CD4-positive, alpha-beta T cell (primary cell): ENCODE measurements at regions not wholly inside any gene's neighbourhood (a gene's known extent, or its start where the extent isn't known, plus 50 kb on each side); places are given as distances from the start of the nearest gene placed in this dataset.

Experiments used
- ATAC-seq: fragments of 200-7000 bp; cut with Tn5 transposase; one replicate; pipeline ENCODE4 v1.10.0; 2022; ENCODE audit warnings: mild to moderate bottlenecking; ENCODE audit not compliant: poor library complexity
- CTCF ChIA-PET: fragments of 350-600 bp; sonication (Branson Sonifier 250); formaldehyde crosslinking; loops from one replicate; lab custom pipeline; 2021; ENCODE audit warnings: antibody characterized with exemption, inconsistent platforms; lab: Charles Lee
- POLR2A ChIA-PET: fragments of 350-600 bp; sonication (Branson Sonifier 250); formaldehyde crosslinking; loops from one replicate; lab custom pipeline; 2021; ENCODE audit warnings: antibody characterized with exemption, inconsistent platforms; lab: Charles Lee
- DNase-seq, 14 experiments: peaks; one replicate each; pipeline ENCODE4 v3.0.0-alpha.2; 2013 to 2020; ENCODE audit warnings: mixed read lengths in 2 of 14
- H3K27ac ChIP-seq, 2 donors: one replicate each; pipeline versions ENCODE4 v1.5.1 to v1.7.0; 2013; ENCODE audit warnings: low read length in 2 of 2, low read depth in 1 of 2, mild to moderate bottlenecking in 1 of 2
- H3K27me3 ChIP-seq, 2 experiments: 1 replicate in 1 of 2; 2 replicates in 1 of 2; pipeline versions ENCODE4 v1.6.1 to v1.7.0; 2013; ENCODE audit warnings: low read length in 2 of 2, control low read depth in 1 of 2, mild to moderate bottlenecking in 1 of 2, moderate library complexity in 1 of 2; ENCODE audit not compliant: insufficient read depth in 2 of 2, control insufficient read depth in 1 of 2
- H3K36me3 ChIP-seq: one replicate; pipeline ENCODE4 v1.6.1; 2013; ENCODE audit warnings: low read length, control low read depth; ENCODE audit not compliant: insufficient read depth
- H3K4me1 ChIP-seq: one replicate; pipeline ENCODE4 v1.6.1; 2013; ENCODE audit warnings: low read length, control low read depth; ENCODE audit not compliant: insufficient read depth
- H3K4me3 ChIP-seq: one replicate; pipeline ENCODE4 v1.5.1; 2013; ENCODE audit warnings: mild to moderate bottlenecking, low read length, moderate library complexity
- H3K9me3 ChIP-seq, 2 experiments: 1 replicate in 1 of 2; 2 replicates in 1 of 2; pipeline versions ENCODE4 v1.6.1 to v1.7.0; 2013; ENCODE audit warnings: low read length in 2 of 2, mild to moderate bottlenecking in 2 of 2, control low read depth in 1 of 2, moderate library complexity in 1 of 2; ENCODE audit not compliant: control insufficient read depth in 1 of 2, insufficient read depth in 1 of 2
- H3K27ac Mint-ChIP-seq: one replicate; pipeline ENCODE4 v1.8.0; 2020; ENCODE audit warnings: mixed read lengths
- H3K27me3 Mint-ChIP-seq: one replicate; pipeline ENCODE4 v1.8.0; 2021; ENCODE audit warnings: mixed read lengths
- H3K36me3 Mint-ChIP-seq: one replicate; pipeline ENCODE4 v1.8.0; 2021; ENCODE audit warnings: low read depth, mixed read lengths
- H3K4me1 Mint-ChIP-seq: one replicate; pipeline ENCODE4 v1.8.0; 2021; ENCODE audit warnings: low read depth, mixed read lengths
- H3K4me3 Mint-ChIP-seq: one replicate; pipeline ENCODE4 v1.8.0; 2020; ENCODE audit warnings: mild to moderate bottlenecking, mixed read lengths
- H3K9me3 Mint-ChIP-seq: one replicate; pipeline ENCODE4 v1.8.0; 2020; ENCODE audit warnings: mixed read lengths
- intact Hi-C, 2 experiments: fragments of 100-400 bp; cut with DNase I in 1 of 2; cut with micrococcal nuclease in 1 of 2; formaldehyde crosslinking; loops; one replicate each; pipeline versions ENCODE4 v1.15.1 to v1.9.0; 2023 to 2025; cut with DNase I, micrococcal nuclease
- TF ChIP-seq, protein P1 (sequence below): fragments of 200-600 bp; IDR thresholded peaks from one replicate; pipeline ENCODE4 v1.8.0; 2022; ENCODE audit warnings: antibody characterized with exemption, mild to moderate bottlenecking

DNA sequence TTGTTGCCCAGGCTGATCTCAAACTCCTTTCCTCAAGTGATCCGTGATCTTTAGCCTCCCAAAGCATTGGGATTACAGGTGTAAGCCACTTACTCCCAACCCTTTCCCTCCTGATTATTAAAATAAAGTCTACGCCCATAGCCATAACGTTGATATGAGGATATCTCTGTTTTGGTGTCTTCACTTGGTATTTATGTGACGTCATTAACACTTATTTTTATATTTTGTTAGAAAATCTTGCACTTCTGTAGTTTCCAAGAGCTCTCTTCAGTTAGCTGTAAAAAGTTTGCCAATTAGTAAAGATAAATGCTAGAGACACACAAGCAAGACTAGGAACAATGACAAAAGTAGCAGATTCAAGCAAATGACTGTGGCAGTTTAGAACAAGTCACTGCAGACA, 115.6 kb upstream of the HSF2 start:
- Histone ChIP-seq H3K36me3 (no peaks in the 10 kb centered on the region), H3K4me3 (no peak overlapping the region), H3K4me1 (no peaks in the 10 kb centered on the region), H3K9me3 (peaks cover 0 to 8% of the 10 kb centered on the region in 2 experiments), H3K27ac (no peak overlapping the region), H3K27me3 (no peaks in the 10 kb centered on the region)
- H3K27me3 Mint-ChIP-seq = no peaks in the 10 kb centered on the region
- no peaks in the 10 kb centered on the region for H3K9me3 Mint-ChIP-seq
- TF ChIP-seq, protein P1, sequence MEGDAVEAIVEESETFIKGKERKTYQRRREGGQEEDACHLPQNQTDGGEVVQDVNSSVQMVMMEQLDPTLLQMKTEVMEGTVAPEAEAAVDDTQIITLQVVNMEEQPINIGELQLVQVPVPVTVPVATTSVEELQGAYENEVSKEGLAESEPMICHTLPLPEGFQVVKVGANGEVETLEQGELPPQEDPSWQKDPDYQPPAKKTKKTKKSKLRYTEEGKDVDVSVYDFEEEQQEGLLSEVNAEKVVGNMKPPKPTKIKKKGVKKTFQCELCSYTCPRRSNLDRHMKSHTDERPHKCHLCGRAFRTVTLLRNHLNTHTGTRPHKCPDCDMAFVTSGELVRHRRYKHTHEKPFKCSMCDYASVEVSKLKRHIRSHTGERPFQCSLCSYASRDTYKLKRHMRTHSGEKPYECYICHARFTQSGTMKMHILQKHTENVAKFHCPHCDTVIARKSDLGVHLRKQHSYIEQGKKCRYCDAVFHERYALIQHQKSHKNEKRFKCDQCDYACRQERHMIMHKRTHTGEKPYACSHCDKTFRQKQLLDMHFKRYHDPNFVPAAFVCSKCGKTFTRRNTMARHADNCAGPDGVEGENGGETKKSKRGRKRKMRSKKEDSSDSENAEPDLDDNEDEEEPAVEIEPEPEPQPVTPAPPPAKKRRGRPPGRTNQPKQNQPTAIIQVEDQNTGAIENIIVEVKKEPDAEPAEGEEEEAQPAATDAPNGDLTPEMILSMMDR = no peak
- CTCF ChIA-PET = interaction anchor here (1.1 kb wide), 1 partner anchor 12 kb away, joined by 3 read pairs; no protein-coding TSS in a partner anchor
- POLR2A ChIA-PET = interaction anchor here (0.6 kb wide), 1 partner anchor 533 kb away, joined by 3 read pairs; no protein-coding TSS in a partner anchor
- ATAC-seq (no peak), DNase-seq (no peak)
- no peaks in the 10 kb centered on the region for H3K36me3 Mint-ChIP-seq
- no peak overlapping the region for H3K4me3 Mint-ChIP-seq
- intact Hi-C loops = no loop called here
- no peak overlapping the region for H3K27ac Mint-ChIP-seq
- H3K4me1 Mint-ChIP-seq = no peaks in the 10 kb centered on the region

DNA sequence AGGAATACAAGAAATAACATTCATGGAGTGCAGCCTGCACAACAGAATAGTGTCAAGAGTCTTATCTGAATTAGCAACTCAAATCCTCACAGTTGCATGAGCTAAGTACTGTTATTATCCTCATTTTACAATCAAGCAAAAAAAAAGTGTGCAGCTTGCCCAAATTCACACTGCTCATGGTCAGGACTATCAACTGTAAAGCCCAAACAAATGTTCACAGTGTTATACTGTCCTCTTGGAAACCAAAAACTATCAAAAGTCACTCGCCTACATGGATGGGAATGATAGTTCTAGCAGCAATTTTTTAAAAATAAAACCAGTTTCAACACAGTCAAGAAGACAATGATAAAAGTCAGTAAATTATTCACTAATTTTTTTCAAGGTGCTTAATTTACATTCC, 114.6 kb upstream of the HSF2 start:
- Histone ChIP-seq H3K4me1 (no peaks in the 10 kb centered on the region), H3K27ac (no peak overlapping the region), H3K9me3 (peaks cover 0 to 8% of the 10 kb centered on the region in 2 experiments), H3K27me3 (no peaks in the 10 kb centered on the region), H3K36me3 (no peaks in the 10 kb centered on the region), H3K4me3 (no peak overlapping the region)
- no peaks in the 10 kb centered on the region for H3K4me1 Mint-ChIP-seq
- no peak overlapping the region for H3K4me3 Mint-ChIP-seq
- DNase-seq (no peak), ATAC-seq (no peak)
- TF ChIP-seq, protein P1 = no peak
- ChIA-PET POLR2A (no interaction called here), CTCF (no interaction called here)
- H3K9me3 Mint-ChIP-seq = no peaks in the 10 kb centered on the region
- H3K36me3 Mint-ChIP-seq = no peaks in the 10 kb centered on the region
- no peak overlapping the region for H3K27ac Mint-ChIP-seq
- H3K27me3 Mint-ChIP-seq = no peaks in the 10 kb centered on the region
- intact Hi-C loops = no loop called here

DNA sequence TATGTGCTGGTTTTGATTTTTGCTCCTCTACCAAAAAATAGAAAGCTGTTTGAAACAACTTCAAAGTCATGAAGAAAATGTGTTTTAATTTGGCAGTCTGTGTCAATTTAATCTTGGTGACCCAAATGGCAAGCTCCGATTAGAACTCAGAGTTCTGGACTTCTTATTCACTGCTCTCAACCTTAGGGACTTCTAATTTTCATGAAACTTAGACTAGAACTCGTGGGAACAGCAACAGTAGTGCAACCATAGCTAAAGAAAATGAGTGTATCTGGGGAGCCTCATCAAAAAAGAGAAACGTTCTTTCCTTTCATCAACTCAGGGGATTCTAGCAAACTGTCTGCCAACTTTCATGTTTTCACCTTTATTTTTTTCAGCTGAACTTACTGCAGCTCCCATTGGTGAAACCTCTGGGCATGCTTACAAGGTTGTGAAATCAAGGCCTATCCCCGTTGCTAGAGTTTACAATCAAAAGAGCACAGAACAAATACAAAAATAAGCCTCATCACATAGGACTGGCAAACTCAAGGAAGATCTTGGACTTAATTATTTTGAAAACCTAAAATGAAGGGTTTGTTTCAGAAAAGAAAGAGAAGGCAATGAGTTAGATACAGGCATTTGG, 114.0 kb upstream of the HSF2 start:
- TF ChIP-seq, protein P1 = no peak
- Histone ChIP-seq H3K4me3 (no peak overlapping the region), H3K36me3 (no peaks in the 10 kb centered on the region), H3K4me1 (no peaks in the 10 kb centered on the region), H3K9me3 (peaks cover 0 to 5% of the 10 kb centered on the region in 2 experiments), H3K27me3 (no peaks in the 10 kb centered on the region), H3K27ac (no peak overlapping the region)
- no peaks in the 10 kb centered on the region for H3K27me3 Mint-ChIP-seq
- ChIA-PET CTCF (no interaction called here), POLR2A (no interaction called here)
- H3K4me3 Mint-ChIP-seq = no peak overlapping the region
- no peaks in the 10 kb centered on the region for H3K36me3 Mint-ChIP-seq
- DNase-seq (no peak), ATAC-seq (no peak)
- H3K9me3 Mint-ChIP-seq = no peaks in the 10 kb centered on the region
- intact Hi-C loops = no loop called here
- H3K27ac Mint-ChIP-seq = no peak overlapping the region
- H3K4me1 Mint-ChIP-seq = no peaks in the 10 kb centered on the region
